NOMO-1 (cell line): ENCODE measurements at regions not wholly inside any gene's neighbourhood (a gene's known extent, or its start where the extent isn't known, plus 50 kb on each side); places are given as distances from the start of the nearest gene placed in this dataset.
"Not testable (repeated sequence)": the region's sequence is repeated elsewhere in the genome, so short reads cannot be mapped to it uniquely, and the experiment has no call there.

Source experiments
- DNase-seq, 2 experiments: peaks; one replicate each; lab custom pipeline; 2025; ENCODE audit not compliant: unreplicated experiment in 2 of 2; lab: John Stamatoyannopoulos, UW

DNA sequence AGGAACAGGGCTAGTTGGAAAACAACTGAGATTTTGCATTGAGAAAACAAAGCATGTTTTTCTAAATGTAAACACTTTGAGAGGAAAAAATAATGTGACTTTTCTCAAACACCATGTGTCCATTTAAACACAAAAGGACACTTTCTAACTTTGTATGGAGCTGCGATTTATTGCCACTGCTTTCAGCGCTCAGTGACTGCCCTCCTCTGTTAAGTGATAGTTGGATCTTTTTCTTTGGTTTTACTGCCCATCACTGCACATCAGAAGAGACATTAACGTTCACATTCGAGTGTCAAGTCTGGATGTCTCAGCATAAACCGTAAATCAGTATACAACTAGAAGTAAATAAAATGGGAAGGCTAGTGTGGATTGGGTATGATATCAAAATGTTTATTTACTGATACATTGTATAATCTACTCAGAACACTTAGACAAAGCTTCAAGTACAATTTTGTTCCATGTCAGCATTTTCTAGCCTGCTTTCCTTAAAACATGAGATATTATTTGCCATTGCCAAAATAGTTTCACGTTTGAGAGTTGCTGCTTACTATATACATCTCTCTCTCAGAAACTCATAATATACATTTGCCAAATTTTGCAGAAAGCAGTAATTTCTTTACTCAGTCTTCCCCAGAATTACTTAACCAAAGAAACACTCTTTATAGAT, 237.6 kb downstream of the IKZF2 start:
- DNase-seq, result no peak

DNA sequence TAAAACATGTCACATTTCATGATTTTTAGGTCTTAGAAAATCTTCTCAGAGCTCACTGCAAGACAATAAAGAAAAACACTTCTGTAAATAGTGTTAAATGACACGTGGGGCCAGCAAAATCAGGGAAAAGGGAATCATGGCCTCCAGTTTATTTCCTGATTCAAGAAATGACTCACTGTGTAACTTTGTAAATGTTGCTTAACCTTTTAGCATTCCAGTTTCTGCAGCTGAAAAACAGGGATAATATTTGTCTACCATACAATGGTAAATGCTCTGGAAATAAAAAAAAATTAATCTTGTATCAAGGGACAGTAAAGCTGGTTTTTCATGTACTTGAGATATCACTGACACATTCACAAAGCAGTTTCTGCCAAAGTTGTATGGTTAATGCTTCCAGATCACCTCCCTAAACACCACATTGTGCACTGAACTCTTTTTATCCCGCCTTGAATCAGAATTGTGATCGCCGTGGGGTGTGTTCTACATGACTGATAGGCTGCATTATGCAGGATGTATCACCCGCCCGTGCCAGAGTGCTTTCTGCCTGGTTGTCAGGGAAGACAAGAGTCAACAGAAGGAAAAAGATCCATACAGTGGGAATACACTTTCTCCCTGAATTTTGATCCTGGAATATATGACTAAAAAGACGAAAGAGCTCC, 238.8 kb downstream of the IKZF2 start:
- no peak for DNase-seq

DNA sequence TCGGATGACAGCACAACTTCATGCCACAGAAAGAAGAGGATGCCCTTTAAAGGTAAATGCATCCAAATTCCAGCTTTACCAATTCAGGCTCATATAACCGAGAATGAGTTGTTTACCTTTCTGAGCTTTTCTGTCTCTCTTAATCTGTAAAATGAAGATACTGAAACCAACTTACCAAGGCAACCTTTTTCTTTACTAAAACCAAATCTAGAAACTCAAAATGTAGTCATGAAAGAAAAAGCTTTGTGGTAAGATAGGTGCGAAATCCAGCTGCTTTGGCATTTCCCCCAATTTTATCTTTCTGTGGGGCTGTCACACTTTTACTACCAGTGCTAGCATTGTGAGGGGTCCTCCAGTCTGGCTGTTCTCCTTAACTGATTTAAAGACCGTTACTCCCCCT, 240.4 kb downstream of the IKZF2 start:
- no peak for DNase-seq

DNA sequence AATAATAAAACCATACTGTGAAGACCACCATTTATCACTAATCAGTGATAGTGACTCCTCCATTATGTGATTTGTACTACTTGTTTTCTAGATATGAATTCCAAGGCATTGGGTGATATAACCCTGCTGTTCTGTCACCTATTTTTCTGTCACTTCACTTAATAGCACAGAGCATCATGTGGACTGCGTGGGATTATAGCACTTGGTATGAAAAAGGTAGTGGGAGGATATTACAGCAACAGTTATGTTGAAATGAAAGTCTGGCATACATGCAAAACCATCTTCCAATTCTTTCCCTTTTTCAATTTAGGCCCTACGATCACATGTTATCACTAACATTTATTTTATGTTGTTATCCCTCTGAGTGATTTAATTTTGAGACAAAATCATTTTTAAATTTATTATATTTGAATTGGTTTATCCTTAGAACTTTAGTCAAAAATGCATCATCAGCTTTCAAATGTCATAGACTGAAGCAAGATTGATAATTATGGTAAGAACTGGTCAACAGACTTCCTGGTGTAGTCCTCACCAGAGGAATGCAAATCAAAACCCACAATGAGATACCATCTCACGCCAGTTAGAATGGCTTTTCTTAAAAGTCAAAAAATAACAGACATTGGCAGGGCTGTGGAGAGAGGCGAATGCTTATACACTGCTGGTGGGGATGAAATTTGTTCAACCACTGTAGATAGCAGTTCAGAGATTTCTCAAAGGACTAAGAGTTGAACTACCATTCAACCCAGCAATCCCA, 242.6 kb downstream of the IKZF2 start:
- no peak for DNase-seq

DNA sequence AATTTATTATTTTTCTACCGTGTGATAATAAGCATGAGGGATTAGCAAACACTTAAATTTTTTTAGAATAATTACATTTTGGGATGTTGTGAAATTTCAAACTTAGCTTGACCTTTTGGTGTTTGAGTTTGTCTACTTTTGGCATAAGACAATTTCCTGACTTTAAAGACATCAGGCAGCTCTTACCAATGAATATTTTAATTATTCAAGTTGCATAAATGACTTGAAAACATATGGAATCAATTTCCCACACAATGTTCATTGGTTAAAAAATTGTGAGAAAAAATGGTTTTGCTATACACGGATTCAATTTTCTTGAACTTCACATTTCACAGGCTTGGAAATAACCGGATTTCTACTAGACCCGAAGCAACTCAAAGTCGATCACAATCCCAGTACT, 243.4 kb downstream of the IKZF2 start:
- DNase-seq, result no peak

DNA sequence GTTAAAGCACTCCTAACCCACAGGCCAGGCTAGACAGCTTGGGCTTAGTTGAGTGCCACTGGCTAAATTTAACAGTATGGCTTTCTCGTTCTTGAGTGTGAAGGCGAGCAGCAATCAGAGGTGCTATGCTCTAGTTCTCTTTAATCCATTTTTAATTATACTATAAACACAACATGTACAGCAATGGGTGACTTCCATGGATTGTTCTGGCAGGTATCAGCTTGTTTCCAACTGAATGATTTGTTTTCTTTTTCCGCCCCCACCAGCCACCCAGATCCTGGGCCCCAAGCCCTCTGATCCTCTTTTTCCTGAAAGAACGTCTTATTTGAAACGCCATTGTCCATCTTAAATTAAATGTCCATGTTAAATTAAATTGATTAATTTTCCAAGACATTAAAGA, 244.8 kb downstream of the IKZF2 start:
- DNase-seq, result no peak

DNA sequence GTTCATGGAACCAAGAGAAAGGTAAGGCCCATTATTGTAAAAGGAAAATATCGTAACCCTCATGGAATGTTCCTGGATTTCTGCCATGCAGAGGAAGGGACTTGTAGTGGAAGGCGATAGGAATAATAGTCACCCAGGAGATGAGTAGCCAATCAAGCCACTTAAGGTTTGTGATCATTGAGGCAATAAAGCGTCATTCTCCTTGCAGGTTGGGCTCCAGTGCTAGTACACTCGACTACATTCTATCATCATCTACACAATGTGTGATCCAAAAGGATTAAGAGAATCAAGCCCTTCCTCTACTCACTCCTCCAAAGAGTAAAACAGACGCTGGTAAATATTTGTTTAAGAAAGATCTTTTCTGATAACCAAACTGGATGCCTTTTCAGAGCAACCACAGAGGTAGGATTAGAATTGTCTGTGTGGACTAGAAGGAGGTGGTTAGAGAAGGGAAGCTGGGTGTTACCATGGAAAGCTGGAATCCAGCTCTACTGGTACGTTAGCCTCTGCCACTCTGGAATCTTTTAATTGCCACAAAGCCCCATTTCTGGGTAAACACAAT, 245.7 kb downstream of the IKZF2 start:
- DNase-seq, result no peak

DNA sequence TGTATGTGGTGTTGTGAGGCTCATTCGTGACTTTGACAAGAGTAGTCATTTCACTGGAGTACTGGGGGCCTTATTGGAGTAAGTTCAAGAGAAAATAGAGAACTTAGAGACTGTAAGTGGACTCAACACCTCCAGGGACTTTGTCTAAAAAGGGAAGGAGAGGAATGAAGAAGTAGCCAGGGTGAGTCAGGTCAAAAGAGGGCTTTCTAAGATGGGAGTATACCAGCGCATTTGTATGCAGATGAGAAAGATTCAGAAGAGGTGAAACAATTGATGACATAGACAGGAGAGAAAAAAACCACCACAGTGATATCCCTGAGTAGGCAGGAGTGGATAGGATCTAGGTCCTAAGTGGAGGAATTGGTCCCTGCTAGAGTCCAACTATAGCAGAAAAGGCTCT, 246.8 kb downstream of the IKZF2 start:
- no peak for DNase-seq

DNA sequence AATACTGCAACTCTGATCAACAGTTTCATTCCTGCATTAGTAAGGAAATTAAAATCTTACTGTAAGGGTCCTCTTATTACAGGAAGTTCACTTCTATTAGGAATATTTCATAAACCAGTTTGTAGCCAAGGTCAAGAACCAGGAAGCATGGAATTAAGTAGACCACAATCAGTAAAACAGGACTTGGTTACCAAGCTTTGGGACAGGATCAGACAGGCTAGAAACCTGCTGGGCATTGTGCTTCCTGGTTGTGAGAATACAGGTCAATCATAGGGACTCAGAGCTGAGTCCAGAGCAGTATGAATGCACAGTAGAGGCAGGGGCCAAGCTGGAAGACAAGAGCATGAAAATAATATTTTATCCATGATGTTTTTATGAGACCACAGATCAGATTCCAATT, 248.0 kb downstream of the IKZF2 start:
- DNase-seq, result no peak

DNA sequence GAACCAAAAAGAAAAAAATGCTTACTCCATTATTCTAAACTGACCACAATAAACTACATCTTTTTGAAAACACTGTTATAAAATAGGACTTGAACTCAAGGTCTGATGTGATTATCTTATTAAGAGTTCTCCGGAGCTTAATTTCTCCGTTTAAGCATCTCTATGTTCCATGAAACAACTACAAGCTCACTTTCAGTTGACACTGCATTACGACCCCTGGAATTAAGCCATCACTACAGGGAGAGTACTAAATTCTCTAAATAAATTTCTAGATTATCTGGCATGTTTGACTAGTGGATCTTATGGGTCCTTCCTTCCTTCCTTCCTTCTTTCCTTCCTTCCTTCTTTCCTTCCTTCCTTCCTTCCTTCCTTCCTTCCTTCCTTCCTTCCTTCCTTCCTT, 249.0 kb downstream of the IKZF2 start:
- DNase-seq, result no peak

DNA sequence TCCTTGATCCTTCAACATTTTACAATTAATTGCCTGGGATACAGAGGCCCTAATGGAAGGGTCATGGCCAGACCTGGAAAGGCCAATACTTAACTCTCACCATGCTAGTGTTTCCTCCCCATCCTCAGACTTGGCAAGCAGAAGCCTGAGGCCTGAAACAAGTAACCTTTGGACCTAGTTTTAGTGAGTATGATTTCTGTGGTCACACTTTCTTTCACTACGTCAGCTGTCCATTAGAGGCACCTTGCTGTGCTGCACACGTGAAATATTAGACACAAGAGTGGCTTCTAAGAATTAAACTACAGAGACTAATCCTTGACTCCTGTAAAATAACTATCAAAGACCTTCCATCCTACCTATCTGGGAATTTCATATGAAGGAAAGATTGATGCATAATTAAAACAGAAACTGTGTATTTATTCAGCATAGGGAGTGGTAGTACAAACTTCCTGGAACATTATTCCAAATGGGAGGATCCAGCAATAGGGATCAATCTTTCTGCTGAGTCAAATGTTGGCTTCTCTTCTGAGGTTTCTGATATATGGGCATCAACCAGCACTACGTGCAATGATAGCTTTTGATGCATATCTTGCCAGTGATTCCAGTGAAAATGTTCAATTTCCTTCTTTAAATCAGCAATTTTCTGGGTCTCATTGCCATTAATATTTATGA, 249.7 kb downstream of the IKZF2 start:
- DNase-seq, result no peak

DNA sequence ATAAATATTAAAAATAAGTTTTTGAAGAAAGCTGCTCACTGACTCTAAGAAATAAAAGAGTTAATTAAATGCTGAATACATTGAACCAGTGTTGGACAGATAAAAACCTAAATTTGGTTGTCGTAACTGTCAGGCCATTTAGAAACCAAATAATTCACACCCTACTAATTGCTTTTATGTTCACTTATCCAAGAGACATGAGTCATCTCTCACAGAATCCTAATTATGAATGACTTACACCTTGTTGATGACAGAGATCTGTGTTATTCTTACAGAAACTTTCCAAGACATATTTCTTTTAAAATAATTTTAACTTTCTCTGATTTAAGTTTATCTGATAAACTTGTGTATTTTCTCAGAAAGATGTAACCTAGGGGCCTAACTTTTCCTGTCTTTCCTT, 250.7 kb downstream of the IKZF2 start:
- no peak for DNase-seq

DNA sequence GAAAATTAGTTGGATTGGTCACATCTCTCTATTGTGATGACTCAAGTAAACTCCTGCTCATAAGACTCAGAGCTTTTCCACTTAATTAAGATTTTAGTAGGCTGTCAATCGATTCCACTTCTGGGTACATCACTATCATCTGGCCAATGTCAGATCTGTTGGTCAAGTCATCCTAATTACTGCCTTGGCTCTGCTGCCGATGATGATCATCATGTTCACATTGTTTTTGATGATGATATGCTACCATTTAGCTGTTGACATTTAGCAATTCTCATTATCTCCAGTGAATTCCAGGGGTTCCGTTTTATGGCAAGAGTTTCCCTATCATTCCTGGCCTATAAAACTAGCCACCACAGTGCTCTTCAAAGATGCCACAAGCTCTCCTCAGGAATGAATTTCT, 253.4 kb downstream of the IKZF2 start:
- no peak for DNase-seq

DNA sequence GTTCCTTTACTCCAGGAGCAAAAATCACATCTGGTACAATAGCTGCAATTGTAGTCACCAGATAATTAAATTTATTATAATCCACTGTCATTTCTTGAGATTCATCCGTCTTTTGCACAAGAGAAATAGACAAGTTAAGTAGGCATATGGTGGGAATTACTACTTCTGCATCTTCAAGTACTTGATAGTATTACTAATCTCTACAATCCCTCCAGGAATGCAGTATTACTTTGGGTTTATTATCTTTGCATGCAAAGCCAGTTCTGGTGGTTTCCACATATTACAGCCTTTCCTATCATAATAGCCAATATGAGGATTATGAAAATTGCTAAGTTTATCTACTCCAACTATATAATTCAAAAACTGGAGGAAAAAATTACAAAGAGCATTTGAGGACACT, 254.1 kb downstream of the IKZF2 start:
- no peak for DNase-seq

DNA sequence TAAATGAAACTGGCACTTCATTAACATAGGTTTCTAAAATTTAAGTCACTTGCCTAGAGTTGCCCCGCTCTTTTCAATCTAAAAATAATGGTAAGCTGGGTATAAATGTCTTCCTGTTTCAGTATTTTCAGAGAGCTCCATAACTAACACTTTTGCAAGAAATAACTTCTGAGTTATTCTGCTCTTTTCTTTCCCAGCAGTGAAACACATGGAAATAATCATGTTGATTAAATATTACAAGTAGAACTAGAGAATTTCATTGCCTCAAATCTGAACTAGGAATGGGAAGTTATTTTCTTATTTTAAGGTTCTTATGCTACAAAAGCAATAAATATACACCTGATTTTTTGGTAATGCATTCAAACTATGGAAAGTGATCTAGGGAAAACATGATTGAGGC, 257.4 kb downstream of the IKZF2 start:
- DNase-seq, result no peak

DNA sequence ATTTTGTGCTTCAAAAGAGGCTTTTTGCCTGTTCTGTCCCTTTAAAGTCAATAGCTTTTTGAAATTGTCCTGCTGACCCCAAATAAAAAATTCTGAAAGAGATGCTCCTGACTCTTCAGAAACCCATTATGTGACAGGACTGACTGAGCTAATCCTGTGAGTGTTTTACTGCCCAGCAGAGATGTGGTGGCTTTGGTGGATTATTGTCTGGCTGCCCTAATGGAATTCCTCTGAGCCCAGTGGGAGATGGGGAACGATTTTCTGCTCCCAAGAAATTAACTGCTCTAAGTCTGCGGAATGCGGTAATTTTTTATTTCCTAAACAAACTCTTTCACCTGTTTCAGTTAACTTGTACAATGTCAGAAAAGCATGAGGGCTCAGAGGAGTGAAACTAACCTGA, 258.2 kb downstream of the IKZF2 start:
- DNase-seq, result no peak

DNA sequence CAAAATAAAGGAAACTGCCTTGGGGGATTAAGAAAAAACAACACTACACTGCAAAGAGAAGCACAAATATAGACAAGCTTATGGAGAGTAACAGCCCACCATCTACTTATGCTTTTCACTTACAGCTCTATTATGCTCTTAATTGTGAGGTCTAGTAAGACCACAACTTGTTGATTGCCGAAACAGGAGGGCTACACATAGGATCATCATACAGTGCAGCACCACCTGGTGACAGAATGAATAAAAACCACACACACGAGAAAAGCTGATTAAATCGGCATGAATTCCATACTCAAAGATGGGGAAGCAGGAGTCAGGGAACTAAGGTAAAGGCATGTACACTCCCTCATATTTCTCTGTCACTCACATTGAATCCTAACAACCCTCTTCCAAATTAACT, 259.2 kb downstream of the IKZF2 start:
- no peak for DNase-seq

DNA sequence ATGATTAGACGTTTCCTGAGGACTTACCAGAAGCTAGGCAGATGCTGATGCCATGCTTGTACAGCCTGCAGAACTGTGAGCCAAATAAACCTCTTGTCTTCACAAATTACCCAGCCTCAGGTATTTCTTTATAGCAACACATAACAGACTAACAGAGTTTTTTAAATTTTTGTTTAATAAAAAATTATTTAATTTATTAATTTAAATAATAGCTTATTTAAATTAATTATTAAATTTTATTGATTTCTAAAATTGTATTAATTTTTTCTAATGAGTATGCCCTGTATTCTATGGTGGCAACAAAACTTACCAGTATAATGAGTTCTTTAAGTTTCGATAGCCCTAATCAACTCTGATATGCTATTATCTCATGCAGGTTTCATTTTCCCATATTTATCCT, 259.8 kb downstream of the IKZF2 start:
- no peak for DNase-seq

DNA sequence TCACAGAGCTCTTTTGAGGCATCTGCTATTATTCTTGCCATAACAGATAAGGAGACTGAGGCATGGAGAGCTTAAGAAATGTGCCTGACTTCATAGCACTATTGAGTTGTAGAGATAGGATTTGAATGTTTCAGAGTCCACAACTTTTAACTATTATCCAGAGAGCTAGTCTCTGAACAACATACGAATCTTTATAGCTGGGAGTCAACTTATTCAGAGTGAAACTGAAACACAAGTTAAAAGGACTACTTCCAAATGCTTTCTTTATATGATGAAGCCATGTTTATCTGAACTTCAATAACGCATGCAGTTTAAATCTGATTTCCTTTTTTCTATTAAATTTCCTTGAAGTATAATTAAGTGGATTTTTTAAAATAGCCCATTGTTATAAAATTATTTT, 268.8 kb downstream of the IKZF2 start:
- DNase-seq, result no peak

DNA sequence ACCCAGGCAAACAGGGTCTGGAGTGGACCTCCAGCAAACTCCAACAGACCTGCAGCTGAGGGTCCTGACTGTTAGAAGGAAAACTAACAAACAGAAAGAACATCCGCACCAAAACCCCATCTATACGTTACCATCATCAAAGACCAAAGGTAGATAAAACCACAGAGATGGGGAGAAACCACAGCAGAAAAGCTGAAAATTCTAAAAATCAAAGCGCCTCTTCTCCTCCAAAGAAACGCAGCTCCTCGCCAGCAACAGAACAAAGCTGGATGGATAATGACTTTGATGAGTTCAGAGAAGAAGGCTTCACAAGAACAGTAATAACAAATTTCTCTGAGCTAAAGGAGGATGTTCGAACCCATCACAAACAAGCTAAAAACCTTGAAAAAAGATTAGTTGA, 274.9 kb downstream of the IKZF2 start:
- DNase-seq, result not testable (repeated sequence)

DNA sequence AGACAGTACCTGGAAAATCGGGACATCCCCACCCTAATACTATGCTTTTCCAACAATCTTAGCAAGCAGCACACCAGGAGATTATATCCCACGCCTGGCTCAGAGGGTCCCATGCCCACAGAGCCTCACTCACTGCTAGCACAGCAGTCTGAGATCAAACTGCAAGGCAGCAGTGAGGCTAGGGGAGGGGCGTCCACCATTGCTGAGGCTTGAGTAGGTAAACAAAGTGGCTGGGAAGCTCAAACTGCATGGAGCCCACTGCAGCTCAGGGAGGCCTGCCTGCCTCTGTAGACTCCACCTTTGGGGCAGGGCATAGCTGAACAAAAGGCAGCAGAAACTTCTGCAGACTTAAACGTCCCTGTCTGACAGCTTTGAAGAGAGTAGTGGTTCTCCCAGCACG, 275.5 kb downstream of the IKZF2 start:
- DNase-seq, result not testable (repeated sequence)
